Mesothelial cell of epicardium (in vitro differentiated cells): ENCODE measurements at regions not wholly inside any gene's neighbourhood (a gene's known extent, or its start where the extent isn't known, plus 50 kb on each side); places are given as distances from the start of the nearest gene placed in this dataset.

Experiments
- DNase-seq, 2 experiments: peaks; one replicate each; pipeline ENCODE4 v3.0.0; 2021; ENCODE audit warnings: low spot score in 2 of 2; ENCODE audit not compliant: unreplicated experiment in 2 of 2
- H3K27ac Mint-ChIP-seq: 2 replicates; pipeline ENCODE4 v1.8.0; 2021; ENCODE audit warnings: mixed read lengths
- H3K27me3 Mint-ChIP-seq: 2 replicates; pipeline ENCODE4 v1.8.0; 2021; ENCODE audit warnings: low read depth, mixed read lengths
- H3K36me3 Mint-ChIP-seq: 2 replicates; pipeline ENCODE4 v1.8.0; 2021; ENCODE audit warnings: mixed read lengths
- H3K4me1 Mint-ChIP-seq: 2 replicates; pipeline ENCODE4 v1.8.0; 2021; ENCODE audit warnings: mixed read lengths
- H3K4me3 Mint-ChIP-seq: 2 replicates; pipeline ENCODE4 v1.8.0; 2021; ENCODE audit warnings: mild to moderate bottlenecking, moderate library complexity, mixed read lengths
- H3K9me3 Mint-ChIP-seq: 2 replicates; pipeline ENCODE4 v1.8.0; 2021; ENCODE audit warnings: mixed read lengths
- CTCF ChIP-seq: fragments of 200-600 bp; sonication (generic); IDR thresholded peaks from one replicate; pipeline ENCODE4 v1.5.0; 2021; ENCODE audit warnings: antibody characterized with exemption; ENCODE audit not compliant: unreplicated experiment

GRCh38 chr2:139359818-139360217 lies 579.6 kb upstream of the NXPH2 start:
- no peaks in the 10 kb centered on the region for H3K27me3 Mint-ChIP-seq
- DNase-seq: no peak
- no peak overlapping the region for H3K27ac Mint-ChIP-seq
- no peak for TF ChIP-seq CTCF
- no peaks in the 10 kb centered on the region for H3K36me3 Mint-ChIP-seq
- H3K9me3 Mint-ChIP-seq: no peaks in the 10 kb centered on the region
- no peaks in the 10 kb centered on the region for H3K4me1 Mint-ChIP-seq
- no peak overlapping the region for H3K4me3 Mint-ChIP-seq

DNA sequence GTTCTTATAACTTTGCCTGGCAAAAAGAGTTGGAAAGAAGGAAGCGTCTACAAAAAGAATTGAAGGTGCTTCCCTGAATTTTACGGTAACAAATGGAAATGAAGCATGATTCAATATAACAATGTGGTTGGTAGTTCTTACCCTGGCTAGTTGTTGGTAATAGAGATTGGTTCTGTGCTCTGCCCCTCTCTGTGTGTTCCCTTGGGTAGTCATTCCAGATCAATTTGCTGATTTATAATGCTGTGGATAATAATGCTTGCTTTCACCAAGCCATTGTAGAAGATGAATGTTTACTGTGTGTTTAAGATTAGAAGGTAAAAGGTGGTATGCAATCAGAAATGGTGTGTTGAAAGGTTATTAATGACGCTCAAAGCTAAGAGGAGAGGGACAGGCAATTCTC lies 577.8 kb upstream of the NXPH2 start:
- Mint-ChIP-seq H3K36me3 (peaks cover 4% of the 10 kb centered on the region), H3K9me3 (peaks cover 4% of the 10 kb centered on the region), H3K4me3 (no peak overlapping the region), H3K27ac (no peak overlapping the region), H3K4me1 (no peaks in the 10 kb centered on the region), H3K27me3 (no peaks in the 10 kb centered on the region)
- no peak for DNase-seq
- no peak for TF ChIP-seq CTCF

- Mint-ChIP-seq H3K27me3 (no peaks in the 10 kb centered on the region), H3K9me3 (peaks cover 18% of the 10 kb centered on the region), H3K36me3 (peaks cover 5% of the 10 kb centered on the region), H3K4me3 (no peak overlapping the region), H3K27ac (no peak overlapping the region), H3K4me1 (no peaks in the 10 kb centered on the region)
- TF ChIP-seq CTCF: no peak
- DNase-seq: no peak
Measured at GRCh38 chr2:139354518-139354917, 574.3 kb upstream of the NXPH2 start.

DNA sequence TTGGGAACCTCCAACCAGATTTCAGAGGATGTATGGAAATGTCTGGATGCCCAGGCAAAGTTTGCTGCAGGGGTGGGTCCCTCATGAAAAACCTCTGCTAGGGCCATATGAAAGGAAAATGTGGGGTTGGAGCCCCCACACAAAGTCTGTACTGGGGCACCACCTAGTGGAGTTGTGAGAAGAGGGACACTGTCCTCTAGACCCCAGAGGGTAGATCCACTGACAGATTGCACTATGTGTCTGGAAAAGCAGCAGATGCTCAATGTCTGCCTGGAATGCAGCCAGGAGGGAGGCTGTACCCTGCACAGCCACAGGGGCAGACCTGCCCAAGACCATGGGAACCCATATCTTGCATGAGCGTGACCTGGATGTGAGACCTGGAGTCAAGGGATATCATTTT lies 573.7 kb upstream of the NXPH2 start:
- DNase-seq: no peak
- Mint-ChIP-seq H3K4me3 (no peak overlapping the region), H3K27me3 (no peaks in the 10 kb centered on the region), H3K27ac (no peak overlapping the region), H3K4me1 (no peaks in the 10 kb centered on the region), H3K36me3 (peaks cover 5% of the 10 kb centered on the region), H3K9me3 (peaks cover 25% of the 10 kb centered on the region)
- TF ChIP-seq CTCF: no peak

DNA sequence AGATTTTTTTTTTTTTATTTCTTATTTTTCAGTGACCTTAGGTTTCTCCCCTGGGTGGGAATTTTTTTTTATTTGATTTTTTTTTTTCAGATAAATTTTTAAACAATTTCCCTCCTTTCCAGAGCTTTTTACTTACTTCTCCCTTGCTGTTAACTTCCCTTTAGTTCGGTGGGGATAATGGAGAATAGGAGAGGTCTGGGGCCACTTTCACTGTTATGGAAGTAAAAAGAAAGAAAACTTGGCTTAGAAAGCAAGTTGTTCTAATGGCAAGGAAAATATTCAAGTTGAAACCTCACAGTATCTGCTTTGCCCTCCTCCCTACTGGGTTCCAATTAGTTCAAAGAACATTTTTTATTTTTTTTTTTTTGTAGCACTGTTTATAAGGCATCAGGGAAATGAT lies 537.1 kb upstream of the NXPH2 start:
- no peak for DNase-seq
- TF ChIP-seq CTCF: no peak
- Mint-ChIP-seq H3K36me3 (no peaks in the 10 kb centered on the region), H3K4me3 (no peak overlapping the region), H3K27ac (no peak overlapping the region), H3K9me3 (no peaks in the 10 kb centered on the region), H3K27me3 (no peaks in the 10 kb centered on the region), H3K4me1 (peaks cover 39% of the 10 kb centered on the region)

- no peaks in the 10 kb centered on the region for H3K36me3 Mint-ChIP-seq
- H3K27ac Mint-ChIP-seq: peak overlapping the region; percentile 62
- no peaks in the 10 kb centered on the region for H3K9me3 Mint-ChIP-seq
- TF ChIP-seq CTCF: no peak
- no peak overlapping the region for H3K4me3 Mint-ChIP-seq
- no peaks in the 10 kb centered on the region for H3K27me3 Mint-ChIP-seq
- no peak for DNase-seq
- peaks cover 46% of the 10 kb centered on the region for H3K4me1 Mint-ChIP-seq
Measured at GRCh38 chr2:139314059-139314458, 533.9 kb upstream of the NXPH2 start.
